CD4-positive, alpha-beta T cell treated with Interleukin-2 at 100 ng/mL for 4 hours (primary cell): ENCODE measurements at regions not wholly inside any gene's neighbourhood (a gene's known extent, or its start where the extent isn't known, plus 50 kb on each side); places are given as distances from the start of the nearest gene placed in this dataset.
"Not testable (repeated sequence)": the region's sequence is repeated elsewhere in the genome, so short reads cannot be mapped to it uniquely, and the experiment has no call there.

Source experiments
- DNase-seq: peaks from one replicate; pipeline ENCODE4 v3.0.0-alpha.2; 2020; ENCODE audit warnings: low spot score

DNA sequence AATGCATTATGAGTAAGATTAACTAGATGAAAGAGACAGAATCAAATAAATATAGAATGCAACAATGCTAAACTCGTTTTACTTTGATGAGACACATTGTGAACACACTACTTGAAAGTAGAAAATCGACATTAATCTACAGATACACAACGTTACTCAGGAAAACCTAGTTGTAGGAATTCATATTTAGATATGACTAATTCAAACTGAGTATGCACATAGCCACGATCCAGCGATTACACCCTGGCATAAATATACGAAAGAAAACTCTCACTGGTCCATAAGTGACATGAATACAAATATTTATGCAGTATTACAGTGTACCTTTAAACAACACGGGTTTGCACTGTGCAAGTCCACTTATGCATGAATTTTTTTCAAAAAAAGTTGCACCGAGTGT is 485.6 kb downstream of the TMX3 start:
- no peak for DNase-seq

GRCh38 chr18:68221111-68221724 is 493.7 kb downstream of the TMX3 start:
- no peak for DNase-seq

DNA sequence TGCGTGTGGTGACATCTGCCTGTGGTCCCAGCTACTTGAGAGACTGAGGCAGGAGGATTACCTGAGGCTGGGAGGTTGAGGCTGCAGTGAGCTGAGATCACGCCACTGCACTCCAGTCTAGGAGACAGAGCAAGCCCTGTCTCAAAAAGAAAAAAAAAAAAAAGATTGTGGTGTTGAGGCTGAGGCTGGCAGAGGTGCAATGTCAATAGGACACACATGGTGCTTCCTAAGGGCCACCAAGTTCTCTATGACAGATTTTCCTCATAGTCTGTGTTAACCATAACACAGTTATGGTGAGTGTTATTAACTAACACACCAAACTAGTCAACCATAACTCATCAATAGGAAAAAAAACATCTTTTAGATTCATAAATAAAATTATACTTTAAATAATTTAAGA is 494.4 kb downstream of the TMX3 start:
- DNase-seq: no peak

GRCh38 chr18:68219872-68220271 is 495.0 kb downstream of the TMX3 start:
- DNase-seq: no peak

DNA sequence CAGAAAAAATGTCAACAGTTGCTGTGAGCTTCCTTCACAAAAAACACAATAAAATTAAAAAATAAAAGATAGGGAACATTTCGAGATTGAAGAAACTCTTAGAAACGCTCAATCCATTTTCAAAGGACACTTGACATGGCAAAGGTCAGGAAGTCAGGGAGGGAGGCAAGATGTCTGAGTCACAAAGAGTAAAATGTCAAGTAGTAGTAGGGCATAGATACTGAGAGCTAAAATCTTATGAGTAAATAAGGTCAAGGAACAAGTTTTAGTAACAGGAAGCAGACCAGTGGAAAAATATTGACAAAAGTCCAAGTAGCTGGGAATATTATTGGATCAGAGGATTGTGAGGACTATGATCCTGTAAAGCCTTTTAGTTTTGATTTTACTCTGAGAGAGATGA is 495.6 kb downstream of the TMX3 start:
- no peak for DNase-seq

- no peak for DNase-seq
Observed at GRCh38 chr18:68215931-68216330, 499.0 kb downstream of the TMX3 start.

GRCh38 chr18:68186039-68186438 is 528.9 kb downstream of the TMX3 start:
- DNase-seq: no peak

- no peak for DNase-seq
Observed at GRCh38 chr18:68181956-68182355, 533.0 kb downstream of the TMX3 start.

GRCh38 chr18:68179811-68180210 is 535.1 kb downstream of the TMX3 start:
- DNase-seq: no peak

DNA sequence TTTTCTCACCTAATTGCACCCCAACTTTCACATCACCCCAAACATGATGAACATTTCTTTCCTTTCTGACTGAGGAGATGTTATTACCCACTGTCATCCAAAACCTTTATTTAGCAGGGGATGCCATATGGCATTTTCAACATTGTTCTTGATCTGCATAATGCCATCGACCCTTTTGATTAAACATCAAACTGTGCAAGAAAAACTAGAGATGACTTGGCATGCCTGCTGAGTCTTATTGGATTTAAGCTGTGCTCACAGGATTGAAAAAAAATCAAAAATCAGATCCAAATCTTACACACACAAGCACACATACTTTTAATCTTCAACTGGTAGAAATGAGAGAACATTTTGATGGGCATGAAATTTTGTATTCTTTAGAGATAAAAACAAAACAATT is 536.0 kb downstream of the TMX3 start:
- no peak for DNase-seq

DNA sequence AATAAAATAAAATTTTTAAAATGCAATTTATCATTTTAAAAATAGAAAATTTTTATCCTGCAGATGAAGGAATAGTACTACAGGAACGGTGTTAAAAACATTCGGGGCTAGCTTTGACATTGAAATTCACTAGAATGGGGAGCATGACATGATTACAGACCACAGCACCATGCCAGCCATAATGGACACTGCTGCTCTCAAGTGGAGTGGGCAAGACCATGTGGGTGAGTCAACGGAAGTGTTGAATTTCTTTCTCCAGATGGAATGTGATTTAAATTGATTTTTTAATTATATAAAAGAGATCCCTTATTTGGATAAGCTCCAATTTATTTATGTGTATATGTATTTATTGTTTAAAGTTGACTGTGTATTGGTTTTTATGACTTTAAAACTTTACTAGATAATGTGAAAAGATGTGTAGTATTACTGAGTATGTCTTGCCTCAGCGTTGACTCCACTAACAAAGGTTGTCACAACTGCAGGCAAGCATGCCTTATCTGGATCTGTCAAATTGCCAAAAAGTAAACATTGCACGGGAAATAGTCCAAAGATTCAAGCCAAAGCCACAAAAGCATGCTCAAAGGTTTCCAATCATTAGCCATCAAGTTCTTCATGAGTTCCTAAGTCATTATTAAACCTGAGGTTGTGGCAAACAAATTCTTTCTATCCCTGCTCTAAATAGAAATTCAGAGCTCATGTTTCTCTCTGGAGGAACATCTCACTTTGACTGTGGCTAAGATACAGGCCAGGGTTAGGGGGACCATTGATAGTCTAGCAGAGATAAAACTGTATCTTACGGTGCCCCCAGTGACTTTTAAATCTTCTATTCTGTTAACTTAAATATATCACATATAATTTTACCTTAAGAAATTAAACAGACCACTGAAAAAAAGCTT is 536.9 kb downstream of the TMX3 start:
- no peak for DNase-seq

- DNase-seq: no peak
Observed at GRCh38 chr18:68176901-68177300, 538.0 kb downstream of the TMX3 start.

DNA sequence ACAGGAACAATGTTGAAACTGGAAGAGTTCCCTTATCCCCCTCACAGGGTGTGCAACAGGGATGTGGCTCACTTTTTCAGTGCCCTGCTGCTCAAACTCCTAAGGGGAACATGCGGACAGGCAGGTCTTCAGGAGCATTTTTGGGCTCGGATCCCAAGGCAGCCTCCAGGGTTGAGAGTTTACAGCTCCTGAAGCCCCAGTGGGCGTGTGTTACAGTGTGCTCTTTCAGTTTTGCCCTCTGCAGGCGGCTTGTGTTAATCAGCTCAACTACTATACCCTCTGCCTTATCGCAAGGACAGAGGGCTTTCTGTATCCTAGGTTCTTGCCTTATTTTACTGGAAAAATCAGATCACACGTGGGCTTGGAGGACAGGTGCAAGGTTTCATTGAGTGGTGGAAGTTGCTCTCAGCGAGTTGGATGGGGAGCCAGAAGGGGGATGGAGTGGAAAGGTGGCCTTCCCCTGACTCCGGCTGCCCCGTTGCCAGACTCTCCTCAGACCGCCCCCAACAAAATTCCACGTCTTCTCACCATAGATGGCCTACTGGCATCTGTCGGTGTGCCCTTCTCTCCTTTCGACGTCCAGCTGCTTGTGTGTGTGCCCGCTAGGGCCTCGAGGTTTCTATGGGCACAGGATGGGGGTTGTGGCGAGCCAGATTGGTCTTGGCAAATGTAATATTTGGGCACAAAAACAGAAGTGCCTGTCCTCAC is 541.9 kb downstream of the TMX3 start:
- no peak for DNase-seq

- DNase-seq: no peak
Observed at GRCh38 chr18:68164909-68165308, 550.0 kb downstream of the TMX3 start.

GRCh38 chr18:68153821-68154220 is 561.1 kb downstream of the TMX3 start:
- not testable (repeated sequence) for DNase-seq

DNA sequence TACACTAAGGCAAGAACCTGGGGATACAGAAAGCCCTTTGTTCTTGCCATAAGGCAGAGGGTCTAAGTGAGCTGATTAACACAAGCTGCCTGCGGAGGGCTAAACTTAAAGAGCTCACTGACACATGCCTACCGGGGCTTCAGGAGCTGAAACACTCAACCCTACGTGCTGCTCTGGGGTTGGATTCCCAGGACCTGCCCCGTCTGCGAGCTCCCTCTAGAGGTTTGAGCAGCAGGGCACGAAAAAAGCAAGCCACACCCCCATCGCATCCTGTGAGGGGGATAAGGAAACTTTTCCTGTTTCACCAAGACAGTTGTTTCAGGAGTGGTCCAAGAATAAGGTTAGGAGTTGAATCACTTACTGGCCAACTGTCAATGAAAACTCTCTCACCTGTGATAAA is 562.1 kb downstream of the TMX3 start:
- DNase-seq: no peak

GRCh38 chr18:68150961-68151360 is 563.9 kb downstream of the TMX3 start:
- no peak for DNase-seq

DNA sequence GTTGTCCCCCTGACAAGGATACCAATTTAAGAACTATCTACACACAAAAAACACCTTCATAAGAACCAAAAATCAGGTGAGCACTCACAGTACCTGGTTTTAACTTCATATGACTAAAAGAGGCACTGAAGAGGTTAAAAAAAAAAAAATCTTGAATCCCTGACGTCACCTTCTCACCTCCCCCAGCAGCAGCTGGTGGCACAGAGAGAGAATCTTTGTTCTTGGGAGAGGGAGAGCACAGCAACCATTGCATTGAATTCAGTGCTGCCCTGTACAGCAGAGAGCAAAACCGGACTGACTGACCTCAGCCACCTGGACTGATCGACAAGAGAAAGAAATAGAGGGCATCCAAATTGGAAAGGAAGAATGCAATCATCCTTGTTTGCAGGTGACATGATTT is 566.0 kb downstream of the TMX3 start:
- no peak for DNase-seq

- no peak for DNase-seq
Observed at GRCh38 chr18:68147728-68148127, 567.2 kb downstream of the TMX3 start.

- no peak for DNase-seq
Observed at GRCh38 chr18:68121826-68122225, 593.1 kb downstream of the TMX3 start.

- DNase-seq: no peak
Observed at GRCh38 chr18:68121308-68121707, 593.6 kb downstream of the TMX3 start.

- DNase-seq: no peak
Observed at GRCh38 chr18:68114989-68115388, 598.5 kb upstream of the DSEL start.

DNA sequence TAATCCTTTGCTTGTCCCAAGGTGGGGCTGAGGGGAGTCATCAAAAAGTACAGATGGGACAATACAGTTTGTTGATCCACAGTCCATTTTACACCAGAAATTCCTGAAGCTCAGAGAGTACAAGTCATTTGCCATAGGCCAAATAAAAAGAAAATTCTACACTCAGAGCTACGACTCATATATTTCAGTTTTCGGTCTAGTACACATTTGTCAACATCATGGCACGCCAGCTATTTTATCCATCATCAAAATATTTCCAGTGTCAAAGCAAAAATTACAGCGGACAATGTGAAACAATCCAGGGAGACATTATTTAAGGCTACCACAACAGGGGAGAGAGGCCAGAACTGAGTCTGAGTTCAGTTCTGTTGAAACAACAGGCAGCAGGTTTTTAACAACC is 587.5 kb upstream of the DSEL start:
- DNase-seq: no peak
